HG02938 (cell line): ENCODE measurements at regions not wholly inside any gene's neighbourhood (a gene's known extent, or its start where the extent isn't known, plus 50 kb on each side); places are given as distances from the start of the nearest gene placed in this dataset.

Source experiments
- ATAC-seq: cut with Tn5 transposase; IDR thresholded peaks from one replicate; pipeline ENCODE4 v1.9.1; 2021; ENCODE audit warnings: mild to moderate bottlenecking, moderate library complexity; ENCODE audit not compliant: unreplicated experiment

DNA sequence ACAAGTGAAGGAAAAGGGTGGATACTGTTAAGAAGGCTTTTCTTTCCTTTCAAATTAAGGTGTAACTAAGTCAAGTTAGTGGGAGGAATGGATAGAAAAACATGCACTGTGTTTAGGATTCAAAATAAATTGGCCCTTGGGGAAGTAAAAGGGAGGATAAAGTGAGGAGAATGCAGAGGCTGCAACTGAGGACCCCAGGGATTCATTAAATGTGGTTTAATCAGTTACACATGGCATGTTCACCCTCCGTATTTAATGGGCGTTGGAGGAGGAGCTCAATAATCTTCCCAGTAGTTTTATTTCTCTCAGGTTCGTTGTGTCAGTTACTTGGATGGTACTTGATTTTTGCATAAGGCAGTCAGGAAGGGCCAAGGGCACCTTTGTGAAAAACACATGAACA, 966.3 kb downstream of the JRKL start:
- ATAC-seq, result no peak

DNA sequence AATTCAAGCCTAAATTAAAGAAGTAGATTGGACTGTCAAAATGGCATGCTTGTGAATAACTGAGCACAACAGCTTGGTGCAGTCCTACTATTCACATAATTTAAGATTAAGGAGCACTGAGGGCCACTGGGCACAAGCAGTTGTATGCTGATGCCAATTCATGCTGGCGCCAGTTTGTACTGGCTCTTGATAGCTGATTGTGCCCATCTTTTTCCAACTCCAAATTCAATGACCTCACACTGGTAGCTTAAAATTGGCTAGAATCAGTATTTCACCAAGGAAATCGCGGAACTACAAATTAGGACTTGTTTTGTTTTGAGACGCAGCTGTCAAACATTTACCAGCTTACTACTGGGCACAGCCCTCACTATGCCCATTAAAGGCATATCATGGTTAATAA, 969.2 kb downstream of the JRKL start:
- no peak for ATAC-seq

DNA sequence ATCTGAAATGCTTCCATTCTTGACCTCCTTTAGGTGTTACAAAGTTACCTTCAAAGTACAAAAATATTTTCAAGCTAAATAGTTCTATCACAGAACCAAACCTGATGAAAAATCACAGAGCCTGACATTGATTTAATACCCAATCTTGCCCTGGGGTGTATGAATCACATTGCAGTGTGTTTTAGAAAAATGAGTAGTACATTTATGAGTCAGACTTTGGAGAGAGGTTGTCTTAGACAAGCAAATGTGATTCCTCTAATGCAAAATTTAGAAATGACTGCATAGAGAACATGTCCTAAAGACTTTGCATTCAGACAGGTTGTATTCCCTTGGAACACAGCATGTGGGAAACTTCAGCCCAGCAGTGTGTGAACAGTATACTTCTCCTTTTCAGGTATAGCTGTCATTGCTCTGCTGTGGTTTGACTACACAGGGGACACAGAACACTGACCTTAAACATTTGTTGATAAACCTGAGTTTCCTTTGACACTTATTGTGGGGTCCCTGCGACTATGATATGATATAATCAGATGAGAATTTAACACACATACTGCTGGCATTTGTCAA, 972.1 kb downstream of the JRKL start:
- ATAC-seq, result no peak

DNA sequence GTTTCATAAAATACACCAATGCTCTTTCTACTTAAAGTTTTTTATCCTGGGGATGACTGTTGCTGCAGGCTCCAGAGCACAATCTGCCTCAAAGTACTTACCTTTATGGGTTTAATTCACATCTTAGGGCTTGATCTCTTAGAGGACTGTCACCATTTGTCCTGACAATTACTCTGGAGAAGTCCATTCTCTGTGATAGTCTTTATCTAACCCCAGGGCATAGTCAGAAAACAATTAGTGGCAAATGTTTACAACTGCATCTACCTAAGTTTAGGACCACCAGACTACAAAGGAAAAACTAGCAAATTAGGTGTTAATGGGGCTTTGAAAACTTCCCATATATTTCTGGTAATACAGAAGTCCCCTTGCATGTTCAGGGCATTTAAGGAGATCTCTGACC, 973.5 kb downstream of the JRKL start:
- no peak for ATAC-seq

DNA sequence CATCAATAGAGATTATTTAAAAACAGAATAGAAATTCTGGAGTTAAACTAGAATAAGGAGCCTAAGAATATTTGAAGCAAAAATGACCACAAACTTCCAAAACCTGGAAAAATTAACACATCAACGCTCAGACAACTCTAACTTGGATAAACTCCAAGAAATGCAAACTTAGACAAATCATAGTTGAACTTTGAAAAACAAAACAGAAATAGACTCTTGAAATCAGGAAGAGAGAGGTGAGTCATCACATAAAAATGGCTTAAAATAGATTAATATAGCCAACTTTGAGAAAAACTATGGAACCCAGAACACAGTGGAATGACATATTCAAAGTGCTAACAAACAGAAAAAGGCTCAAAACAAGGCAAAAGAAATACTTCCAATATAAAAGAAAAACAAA, 974.2 kb downstream of the JRKL start:
- ATAC-seq, result no peak

DNA sequence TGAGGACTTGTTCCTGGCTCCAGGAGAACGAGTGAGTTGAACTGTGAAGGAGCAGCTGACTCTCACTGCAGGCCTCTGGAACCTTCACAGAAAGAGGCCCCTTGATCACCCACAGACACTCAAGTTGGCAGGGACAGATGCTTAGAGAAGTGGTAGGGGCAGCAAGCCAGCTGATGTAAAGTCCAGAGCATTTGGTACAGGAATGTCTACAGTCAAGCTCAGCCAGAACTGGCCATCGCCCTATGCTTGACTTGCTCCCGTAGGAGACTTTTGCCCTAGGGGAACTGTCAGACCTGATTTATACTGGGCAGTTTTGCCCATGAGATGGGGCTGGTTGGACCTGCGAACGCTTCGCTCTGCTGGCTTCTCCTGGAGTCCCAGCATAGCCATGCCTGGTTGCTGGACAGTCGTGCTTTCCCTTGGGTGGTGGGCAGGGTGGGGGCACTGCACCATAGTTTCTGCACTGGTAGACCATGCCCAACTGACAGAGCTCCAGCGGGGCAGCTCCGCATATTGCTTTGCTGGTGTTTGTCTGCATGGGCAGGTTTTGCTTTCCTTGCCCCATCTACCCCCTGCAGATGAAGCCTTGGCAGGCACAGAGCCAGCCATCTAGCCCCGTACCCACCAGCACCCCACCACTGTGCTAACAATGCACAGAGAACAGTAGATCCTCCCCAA, 977.7 kb downstream of the JRKL start:
- no peak for ATAC-seq

DNA sequence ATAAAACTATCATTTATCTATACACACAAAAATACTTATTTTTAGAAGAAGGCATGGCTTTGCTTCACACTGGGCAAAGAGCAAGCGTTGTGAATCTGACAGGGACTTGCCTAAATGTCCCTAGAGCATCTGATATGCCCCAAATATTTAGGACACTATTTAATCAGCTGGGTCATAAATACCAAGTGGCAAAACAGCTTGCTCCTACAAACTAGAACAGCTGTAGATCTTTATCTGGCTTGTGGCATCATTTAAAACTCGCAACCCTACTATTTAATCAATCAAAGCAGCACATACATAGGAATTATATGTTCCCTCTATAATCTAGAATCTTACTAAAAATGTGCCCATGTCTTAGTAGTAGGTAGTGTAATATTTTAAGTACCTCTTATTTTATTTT, 999.5 kb downstream of the JRKL start:
- no peak for ATAC-seq

DNA sequence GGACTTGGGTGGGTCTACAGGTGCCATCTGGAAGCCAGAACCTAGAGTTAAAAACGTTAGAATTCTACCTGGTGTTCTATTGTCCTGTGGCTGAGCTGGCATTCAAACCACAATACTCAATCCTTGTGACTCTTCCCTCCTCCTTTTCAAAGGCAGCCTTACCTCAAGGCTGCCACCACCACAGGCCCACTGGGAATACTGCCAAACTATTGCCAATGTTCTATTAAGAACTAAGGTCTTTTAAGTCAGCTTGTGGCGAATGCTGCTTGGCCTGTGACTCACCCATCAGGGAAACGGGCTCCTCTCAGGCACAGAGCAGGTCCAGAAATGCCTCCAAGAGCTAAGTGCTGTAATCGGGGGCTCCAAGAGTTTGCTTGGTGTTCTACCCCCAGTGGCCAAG, 1008.4 kb downstream of the JRKL start:
- no peak for ATAC-seq

DNA sequence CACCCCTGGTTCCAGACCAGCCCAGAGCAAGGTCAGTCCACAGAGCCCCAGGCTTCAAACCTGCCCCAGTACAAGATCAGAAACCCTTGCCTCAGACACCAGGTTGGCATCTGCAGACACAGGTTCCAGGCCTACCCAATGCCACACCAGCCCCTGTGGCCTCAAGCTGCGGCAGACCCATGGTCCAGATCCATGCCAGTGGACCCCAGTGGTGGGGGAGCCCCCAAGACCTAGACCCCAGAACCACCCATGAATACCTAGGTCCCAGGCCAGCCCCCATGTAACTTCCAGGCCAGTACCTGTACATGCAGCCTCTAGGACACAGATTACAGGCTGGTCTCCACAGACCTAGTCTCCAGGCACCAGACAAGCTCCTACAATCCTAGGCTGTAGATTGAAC, 1019.3 kb downstream of the JRKL start:
- ATAC-seq, result no peak

DNA sequence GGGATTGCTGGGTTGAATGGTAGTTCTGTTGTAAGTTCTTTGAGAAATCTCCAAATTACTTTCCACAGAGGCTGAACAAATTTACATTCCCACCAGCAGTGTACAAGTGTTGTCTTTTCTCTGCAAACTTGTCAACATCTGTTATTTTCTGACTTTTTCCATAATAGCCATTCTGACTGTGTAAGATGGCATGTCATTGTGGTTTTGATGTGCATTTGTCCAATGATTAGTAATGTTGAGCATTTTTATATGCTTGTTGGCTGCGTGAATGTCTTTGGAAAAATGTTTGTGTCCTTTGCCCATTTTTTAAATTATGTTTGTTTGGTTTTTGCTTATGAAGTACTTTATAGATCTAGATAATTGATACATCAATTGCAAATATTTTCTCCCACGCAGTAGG, 1025.0 kb downstream of the JRKL start:
- no peak for ATAC-seq

DNA sequence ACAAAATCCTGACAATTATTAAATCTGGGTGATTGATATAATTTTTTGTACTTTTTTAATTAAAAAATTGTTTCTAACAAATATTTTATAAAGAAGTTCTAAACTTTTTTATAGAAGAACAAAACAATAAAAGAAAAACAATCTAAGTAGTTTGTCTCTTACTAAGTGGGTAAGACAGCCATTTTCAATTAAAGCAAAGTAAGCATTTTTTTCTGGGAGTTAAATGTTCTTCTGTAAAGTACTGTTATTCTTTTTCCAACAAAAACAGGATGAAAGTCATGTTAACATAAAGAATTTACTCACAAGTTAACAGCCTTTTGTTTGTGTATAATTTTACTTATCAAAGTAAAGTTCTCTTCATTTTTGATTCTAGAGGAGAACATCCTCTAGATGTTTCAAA, 1029.9 kb downstream of the JRKL start:
- no peak for ATAC-seq

DNA sequence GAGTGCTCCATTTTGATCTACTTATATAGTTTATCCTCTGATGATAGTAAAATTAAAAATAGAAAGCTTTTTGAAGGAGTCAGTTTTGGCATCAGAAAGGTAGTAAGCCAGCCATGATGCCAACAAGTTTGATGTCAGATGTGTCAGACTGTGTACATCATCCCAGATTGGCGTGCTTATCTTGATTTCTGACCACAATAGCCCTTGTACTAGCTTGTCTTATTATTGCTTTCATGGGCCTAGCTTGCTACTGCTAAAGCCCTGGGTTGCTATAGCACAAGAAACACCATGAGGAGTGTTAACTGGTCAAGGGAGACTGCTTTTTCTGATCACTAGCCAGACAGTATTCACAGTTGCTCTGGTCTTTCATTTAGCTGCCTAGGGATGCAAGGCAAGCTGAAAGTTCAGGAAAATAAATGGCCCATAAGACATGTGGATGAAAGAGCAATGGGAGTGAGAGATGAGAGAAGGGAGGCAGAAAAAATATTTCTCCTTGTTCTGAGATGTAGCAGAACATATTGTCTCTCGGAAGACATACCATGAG, 1038.5 kb downstream of the JRKL start:
- ATAC-seq, result no peak

DNA sequence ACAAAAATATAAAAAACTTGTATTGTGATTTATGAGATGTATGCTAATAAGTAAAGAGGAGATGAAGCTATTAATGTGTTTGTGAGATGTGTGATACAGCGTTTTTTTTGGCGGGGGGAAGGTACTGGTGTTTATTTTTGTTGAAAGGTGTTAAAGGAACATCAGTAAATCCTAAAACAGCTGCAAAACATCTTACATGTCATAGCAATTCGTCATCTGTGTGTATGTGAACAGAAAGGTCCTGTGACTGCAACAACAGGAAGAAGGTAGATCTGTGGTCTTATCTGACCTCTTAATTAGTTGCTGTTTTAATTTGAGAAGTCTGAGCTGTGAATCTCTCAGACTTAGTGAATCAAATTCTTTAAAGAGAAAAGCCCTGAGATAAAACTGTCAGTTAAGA, 1041.1 kb downstream of the JRKL start:
- ATAC-seq, result no peak

DNA sequence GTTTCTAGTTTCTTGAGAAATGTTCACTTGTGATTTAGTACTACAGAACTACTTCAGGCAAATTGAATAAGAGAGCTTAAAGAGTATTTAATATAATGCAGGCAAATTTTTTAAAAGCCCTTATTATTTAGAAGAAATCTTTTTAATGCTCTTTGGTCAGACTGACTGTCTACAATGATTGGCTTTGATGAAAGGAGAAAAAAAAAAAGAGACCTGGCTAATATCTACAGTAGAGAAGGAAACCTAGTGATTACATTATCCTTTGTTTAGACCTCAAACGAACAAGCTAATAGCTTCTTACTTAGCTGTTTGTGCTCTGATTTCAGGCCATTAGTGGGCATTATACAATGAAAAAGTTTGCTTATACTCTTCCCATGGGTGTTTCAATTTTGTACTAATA, 1043.1 kb downstream of the JRKL start:
- ATAC-seq, result no peak

DNA sequence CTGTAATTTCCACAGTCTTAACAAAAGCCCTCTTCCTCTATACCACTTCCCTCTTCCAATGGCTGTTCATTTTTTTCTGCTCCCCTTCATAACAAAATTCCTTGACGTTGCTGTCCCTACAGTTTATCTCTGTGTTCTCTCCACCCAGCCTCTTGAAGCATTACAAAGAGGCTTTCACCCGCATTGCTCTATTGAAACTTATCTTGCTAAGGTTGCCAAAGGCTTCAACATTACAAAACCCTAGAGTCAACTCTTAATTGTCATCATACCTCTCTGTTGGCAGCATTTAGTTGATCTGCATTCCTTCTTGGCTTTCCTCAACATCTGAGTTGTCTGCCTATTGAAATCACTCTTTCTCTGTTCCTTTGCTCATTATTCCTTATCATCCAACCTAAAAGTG, 1055.7 kb downstream of the JRKL start:
- no peak for ATAC-seq

DNA sequence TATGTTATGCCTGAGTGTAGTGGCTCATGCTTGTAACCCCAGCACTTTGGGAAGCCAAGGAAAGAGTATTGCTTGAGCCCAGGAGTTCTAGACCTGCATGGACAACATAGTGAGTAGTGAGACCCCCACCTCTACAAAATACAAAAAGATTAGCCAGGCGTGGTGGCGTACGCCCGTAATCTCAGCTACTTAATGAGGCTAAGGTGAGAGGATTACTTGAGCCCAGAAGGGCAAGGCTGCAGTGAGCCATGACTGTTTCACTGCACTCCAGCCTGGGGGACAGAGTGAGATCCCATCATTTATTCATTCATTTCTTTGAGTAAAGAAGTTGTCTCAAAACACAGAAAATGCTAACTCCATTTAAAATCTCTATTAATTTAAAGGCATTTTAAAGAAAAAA, 1061.6 kb downstream of the JRKL start:
- no peak for ATAC-seq

DNA sequence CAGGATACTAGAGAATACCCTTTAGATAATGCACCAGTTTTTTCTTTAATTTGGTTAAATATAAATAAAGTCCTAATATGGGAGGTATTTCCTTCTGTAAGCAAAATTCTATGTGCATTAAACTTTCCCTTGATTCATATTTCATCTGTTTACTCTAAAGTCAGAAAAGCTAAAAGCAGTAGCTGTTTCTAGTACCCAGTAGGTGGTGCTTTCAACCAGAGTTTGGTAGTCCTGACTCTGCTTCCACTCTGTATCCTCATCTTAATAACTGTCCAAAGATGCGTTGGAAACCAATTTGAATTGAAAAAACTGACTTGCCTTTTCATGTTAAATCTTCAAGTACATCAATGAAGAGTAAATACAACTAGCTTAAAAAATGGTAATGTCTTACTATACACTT, 1065.2 kb downstream of the JRKL start:
- ATAC-seq, result no peak

DNA sequence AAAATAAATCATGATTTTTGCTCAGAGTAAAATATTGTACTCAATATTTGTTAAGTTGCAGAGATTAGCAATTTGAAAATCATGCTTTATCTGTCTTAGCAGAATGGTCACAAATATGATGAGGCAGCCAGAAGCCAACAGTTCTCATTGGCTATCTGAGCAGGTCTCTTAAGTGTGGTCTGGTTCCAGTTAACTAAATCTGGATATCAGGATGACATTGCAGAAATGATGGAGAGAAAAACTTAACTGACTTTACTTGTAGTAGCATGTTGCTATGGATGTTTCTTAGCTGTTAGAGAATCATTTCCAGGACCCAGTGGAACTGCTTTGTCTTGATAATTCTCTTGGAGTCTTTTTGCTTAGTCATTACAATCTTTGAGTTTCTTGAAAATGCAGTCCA, 1070.3 kb downstream of the JRKL start:
- no peak for ATAC-seq

DNA sequence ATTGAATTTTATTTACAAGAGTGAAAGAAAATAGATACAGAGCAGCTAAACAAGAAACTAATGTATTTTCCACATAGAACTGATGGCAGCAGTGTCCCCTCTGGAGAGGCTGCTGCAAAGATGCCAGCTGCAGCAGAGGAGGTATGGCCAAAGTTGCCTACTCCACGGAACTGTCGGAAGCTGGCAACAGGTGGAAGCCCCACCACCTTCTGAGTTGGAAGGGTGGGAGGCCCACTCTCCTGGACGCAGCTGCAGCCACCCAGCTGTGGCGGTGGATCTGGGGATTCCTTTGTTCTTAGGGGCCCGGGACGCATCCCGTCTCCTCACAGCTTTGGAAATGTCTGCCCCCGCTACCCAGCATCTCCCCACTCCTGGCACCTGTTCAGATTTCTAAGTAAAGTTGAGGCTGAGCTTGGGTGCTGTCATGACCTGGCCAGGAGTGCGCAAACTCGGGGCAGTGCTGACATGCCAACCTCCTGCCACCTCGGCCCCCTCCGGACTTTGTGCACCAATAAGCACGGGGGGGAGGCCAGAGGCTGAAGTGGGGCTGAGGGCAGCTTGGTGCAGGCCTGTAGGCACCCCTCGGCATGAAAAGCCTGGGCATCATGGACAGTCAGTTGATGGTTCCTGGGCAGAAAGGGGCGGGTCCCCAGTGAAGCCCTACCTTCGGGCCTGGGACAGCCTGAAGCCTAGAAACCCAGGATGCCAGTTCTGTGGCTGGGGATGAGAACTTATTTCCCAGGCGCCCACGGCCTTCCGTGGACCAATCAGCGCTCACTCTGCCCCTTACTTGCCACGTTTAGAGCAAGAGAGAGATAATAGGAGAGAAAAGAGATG, 1071.4 kb downstream of the JRKL start:
- no peak for ATAC-seq

DNA sequence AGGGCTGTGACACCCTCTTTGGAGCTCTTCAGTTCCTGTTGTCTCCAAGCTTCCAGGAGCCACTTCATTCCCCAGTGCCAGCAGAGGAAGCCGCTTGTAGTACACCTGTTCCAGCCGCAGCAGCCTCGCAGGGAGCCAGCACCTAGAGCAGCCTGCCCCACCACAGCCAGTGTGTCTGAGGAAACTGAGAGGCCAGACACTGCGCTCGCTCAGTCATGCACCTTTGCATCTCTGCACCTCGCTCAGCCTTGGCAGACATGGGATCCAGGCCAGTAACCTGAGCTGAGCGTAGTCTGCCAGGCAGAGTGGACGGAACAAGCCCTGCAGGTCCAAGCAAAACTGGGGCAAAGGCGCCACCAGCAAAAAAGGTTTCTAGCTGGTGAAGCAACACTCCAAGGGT, 1072.1 kb downstream of the JRKL start:
- no peak for ATAC-seq

DNA sequence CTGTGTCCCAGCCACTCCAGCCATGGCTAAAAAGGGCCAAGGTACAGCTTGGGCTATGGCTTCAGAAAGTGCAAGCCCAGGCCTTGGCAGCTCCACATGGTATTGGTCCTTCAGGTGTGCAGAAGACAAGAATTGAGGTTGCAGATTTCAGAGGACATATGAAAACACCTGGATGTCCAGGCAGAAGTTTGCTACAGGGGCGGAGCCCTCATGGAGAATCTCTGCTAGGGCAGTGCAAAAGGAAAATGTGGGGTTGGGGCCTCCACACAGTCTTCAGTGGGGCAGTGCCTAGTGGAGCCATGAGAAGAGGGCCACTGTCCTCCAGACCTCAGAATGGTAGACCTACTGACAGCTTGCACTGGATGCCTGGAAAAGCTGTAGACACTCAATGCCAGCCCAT, 1074.1 kb downstream of the JRKL start:
- ATAC-seq, result no peak

DNA sequence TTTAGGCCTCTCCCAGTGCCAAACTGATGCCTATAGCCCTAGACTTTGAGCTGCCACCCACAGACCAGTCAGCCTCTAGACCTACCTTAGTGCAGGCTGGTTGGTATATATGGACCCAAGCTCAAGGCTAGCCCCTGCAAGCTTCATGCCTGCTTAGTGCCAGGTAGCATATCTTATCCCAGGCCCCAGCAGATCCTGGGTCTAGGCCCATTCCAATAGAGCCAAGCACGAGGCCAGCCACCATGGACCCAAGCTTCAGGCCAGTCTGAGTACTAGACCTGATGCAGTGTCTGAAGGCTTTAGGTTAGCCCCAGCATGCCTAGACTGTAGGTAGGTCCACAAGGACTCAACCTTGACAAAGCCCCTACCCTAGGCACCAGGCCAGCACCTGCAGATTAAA, 1081.7 kb downstream of the JRKL start:
- no peak for ATAC-seq
